K562 (cell line): ENCODE measurements at regions not wholly inside any gene's neighbourhood (a gene's known extent, or its start where the extent isn't known, plus 50 kb on each side); places are given as distances from the start of the nearest gene placed in this dataset.

Source experiments
- ATAC-seq: fragments of 200-7000 bp; cut with Tn5 transposase; 3 replicates; pipeline ENCODE4 v1.9.1; 2020; ENCODE audit warnings: moderate library complexity
- BruUV-seq: library from RNA; stranded (reverse); fragments of 400-500 nt; replicated peaks from 2 replicates; lab custom pipeline; 2021; lab: Mats Ljungman, UMichigan
- CTCF ChIA-PET: fragments of 300-600 bp; formaldehyde crosslinking; extraction: SDS; loops from one replicate; lab custom pipeline; 2021; ENCODE audit warnings: low intra/inter-chr PET ratio; lab: Yijun Ruan, JAX
- POLR2A ChIA-PET: fragments of 300-600, 350-650 bp; sonication (Branson Sonifier 250); formaldehyde crosslinking; extraction: SDS; loops from one replicate; lab custom pipeline; 2021; ENCODE audit warnings: antibody characterized with exemption, inconsistent platforms; lab: Yijun Ruan, JAX
- DNase-seq, 4 experiments: peaks; one replicate each; pipeline versions ENCODE4 v3.0.0 to v3.0.0-alpha.2; 2011 to 2018; ENCODE audit warnings: low spot score in 3 of 4, mixed read lengths in 3 of 4; ENCODE audit errors: extremely low read depth in 1 of 4
- FAIRE-seq: peaks from 2 replicates; lab custom pipeline; 2011; peaks lifted over from hg19 to GRCh38; lab: Jason Lieb, UNC
- H2AFZ ChIP-seq: 2 replicates; pipeline ENCODE4 v1.6.0; 2011; ENCODE audit warnings: low read depth, low read length, control low read depth, inconsistent platforms
- H3K27ac ChIP-seq: fragments of 200-600 bp; 3 replicates; pipeline ENCODE4 v1.8.0; 2011; ENCODE audit warnings: low read depth, mild to moderate bottlenecking, control low read depth, inconsistent platforms, low read length, moderate library complexity, mixed read lengths; ENCODE audit errors: extremely low read depth
- H3K27me3 ChIP-seq, 2 experiments: fragments of 300-600 bp in 1 of 2; 2 replicates in 1 of 2; 3 replicates in 1 of 2; pipeline versions ENCODE4 v1.6.0 to v1.8.0; 2011; ENCODE audit warnings: inconsistent platforms in 2 of 2, low read length in 2 of 2, mild to moderate bottlenecking in 1 of 2, mixed read lengths in 1 of 2, moderate library complexity in 1 of 2; ENCODE audit not compliant: control insufficient read depth in 2 of 2, insufficient read depth in 2 of 2
- H3K36me3 ChIP-seq: fragments of 300-600 bp; 3 replicates; pipeline ENCODE4 v1.8.0; 2011; ENCODE audit warnings: mild to moderate bottlenecking, low read length, inconsistent platforms; ENCODE audit not compliant: control insufficient read depth, insufficient read depth
- H3K4me1 ChIP-seq, 2 experiments: fragments of 200-600 bp in 1 of 2; replicated peaks in 1 of 2; 2 replicates in 1 of 2; 3 replicates in 1 of 2; pipeline versions ENCODE4 v1.5.1 to v1.8.0; 2011; ENCODE audit warnings: inconsistent platforms in 2 of 2, low read length in 2 of 2, mild to moderate bottlenecking in 1 of 2, mixed read lengths in 1 of 2, moderate library complexity in 1 of 2; ENCODE audit not compliant: control insufficient read depth in 2 of 2, insufficient read depth in 2 of 2
- H3K4me2 ChIP-seq: 2 replicates; pipeline ENCODE4 v1.6.1; 2011; ENCODE audit warnings: low read length, control low read depth, inconsistent platforms, mixed read lengths; ENCODE audit not compliant: insufficient read depth
- H3K4me3 ChIP-seq: fragments of 200-600 bp; sonication (generic), shearing (Covaris generic); 2 replicates; pipeline ENCODE4 v1.5.1; 2016; ENCODE audit warnings: control low read depth, inconsistent platforms
- H3K79me2 ChIP-seq: fragments of 200-600 bp; 3 replicates; pipeline ENCODE4 v1.8.0; 2011; ENCODE audit warnings: low read length, inconsistent platforms; ENCODE audit not compliant: control insufficient read depth, insufficient read depth
- H3K9ac ChIP-seq, 2 experiments: 2 replicates each; pipeline versions ENCODE4 v1.6.0 to v1.6.1; 2011; ENCODE audit warnings: low read depth in 2 of 2, low read length in 2 of 2, control low read depth in 1 of 2, inconsistent platforms in 1 of 2, mild to moderate bottlenecking in 1 of 2, mixed read lengths in 1 of 2; ENCODE audit not compliant: insufficient read depth in 1 of 2
- H3K9me1 ChIP-seq: one replicate; pipeline ENCODE4 v1.6.0; 2011; ENCODE audit warnings: inconsistent platforms, mild to moderate bottlenecking, low read length, moderate library complexity; ENCODE audit not compliant: control insufficient read depth, insufficient read depth
- H3K9me3 ChIP-seq: replicated peaks from 2 replicates; pipeline ENCODE4 v1.5.1; 2011; ENCODE audit warnings: low read depth, low read length, inconsistent platforms; ENCODE audit not compliant: control insufficient read depth, insufficient read depth
- H4K20me1 ChIP-seq: replicated peaks from 2 replicates; pipeline ENCODE4 v1.6.1; 2011; ENCODE audit warnings: low read length, inconsistent platforms, mixed read lengths; ENCODE audit not compliant: control insufficient read depth, insufficient read depth
- BCLAF1 ChIP-seq, 2 experiments: fragments of 450-650 bp in 1 of 2; IDR thresholded peaks; 2 replicates each; pipeline ENCODE4 v1.6.1; 2011 to 2017; ENCODE audit warnings: low read depth in 2 of 2, antibody characterized with exemption in 1 of 2, borderline replicate concordance in 1 of 2, low read length in 1 of 2, mild to moderate bottlenecking in 1 of 2, mixed read lengths in 1 of 2; ENCODE audit not compliant: control insufficient read depth in 1 of 2
- CBFA2T2 ChIP-seq: fragments of 450-650 bp; conservative IDR thresholded peaks from 2 replicates; pipeline ENCODE4 v1.6.1; 2017; ENCODE audit warnings: mild to moderate bottlenecking
- CHD2 ChIP-seq: IDR thresholded peaks from 2 replicates; pipeline ENCODE4 v1.6.1; 2011; ENCODE audit warnings: low read depth, low read length
- CREM ChIP-seq: IDR thresholded peaks from 2 replicates; pipeline ENCODE4 v1.6.1; 2014; ENCODE audit warnings: antibody characterized with exemption, low read depth
- CTCF ChIP-seq, 3 experiments: IDR thresholded peaks in 2 of 3; conservative IDR thresholded peaks in 1 of 3; 2 replicates each; pipeline ENCODE4 v1.5.1; 2011 to 2012; ENCODE audit warnings: low read length in 3 of 3, mild to moderate bottlenecking in 3 of 3, control low read depth in 2 of 3, improper control_type of control experiment in 1 of 3, inconsistent platforms in 1 of 3, low read depth in 1 of 3, mixed read lengths in 1 of 3, moderate library complexity in 1 of 3; ENCODE audit not compliant: insufficient read depth in 2 of 3
- HDGF ChIP-seq: fragments of 450-650 bp; IDR thresholded peaks from 2 replicates; pipeline ENCODE4 v1.6.1; 2016
- MTA2 ChIP-seq: fragments of 450-650 bp; IDR thresholded peaks from 2 replicates; pipeline ENCODE4 v1.6.1; 2016; ENCODE audit warnings: low read depth
- NELFE ChIP-seq: IDR thresholded peaks from 2 replicates; pipeline ENCODE4 v1.6.1; 2011; ENCODE audit warnings: mild to moderate bottlenecking; ENCODE audit not compliant: insufficient read depth, insufficient read length
- POLR2AphosphoS5 ChIP-seq: IDR thresholded peaks from 2 replicates; pipeline ENCODE4 v1.6.1; 2011; ENCODE audit warnings: mild to moderate bottlenecking, low read depth, low read length, moderate library complexity; ENCODE audit not compliant: control insufficient read depth, insufficient read depth
- SMC3 ChIP-seq: conservative IDR thresholded peaks from 2 replicates; pipeline ENCODE4 v1.6.1; 2011; ENCODE audit warnings: low read depth, low read length, improper control_type of control experiment; ENCODE audit not compliant: insufficient read depth
- TCFL5 ChIP-seq: fragments of 250-450 bp; sonication (Bioruptor Pico); conservative IDR thresholded peaks from 2 replicates; pipeline ENCODE4 v1.6.1; 2021; ENCODE audit warnings: mild to moderate bottlenecking, moderate library complexity, matching md5 sums
- TFE3 ChIP-seq: fragments of 450-650 bp; formaldehyde crosslinking; IDR thresholded peaks from 2 replicates; pipeline ENCODE4 v1.4.0; 2020; ENCODE audit warnings: mild to moderate bottlenecking, mixed read lengths
- ZNF224 ChIP-seq: sonication (generic); formaldehyde crosslinking; IDR thresholded peaks from 2 replicates; pipeline ENCODE4 v1.8.0; 2022; ENCODE audit warnings: mild to moderate bottlenecking, missing genetic modification reagents
- WGBS: fragments of 100-300 bp; shearing (Covaris generic); methylation state at CpG from one replicate; pipeline ENCODE4 v1.1.6; 2016; ENCODE audit warnings: low coverage, mixed read lengths; ENCODE audit not compliant: insufficient coverage; ENCODE audit errors: missing lambda C conversion rate; 5-methylcytosine and 5-hydroxymethylcytosine counted together
- in situ Hi-C: fragments of 300-500 bp; cut with MboI; formaldehyde crosslinking; loops from 4 replicates; pipeline ENCODE4 v1.15.0; 2018; ENCODE audit warnings: inconsistent platforms, mixed read lengths
- intact Hi-C: fragments of 100-400 bp; cut with micrococcal nuclease; formaldehyde crosslinking; loops from 2 replicates; pipeline ENCODE4 v1.14.2; 2022

- no peak for TF ChIP-seq POLR2AphosphoS5
- TF ChIP-seq MTA2 = no peak
Measured at GRCh38 chr4:164357957-164358356, 396.0 kb upstream of the SMIM31 start (continued).

GRCh38 chr4:164358400-164358799 is 395.5 kb upstream of the SMIM31 start:
- BruUV-seq = no TSS peak
- ChIA-PET CTCF (no interaction called here), POLR2A (no interaction called here)
- Histone ChIP-seq H3K27ac (no peak overlapping the region), H3K4me2 (no peak overlapping the region), H3K79me2 (no peaks in the 10 kb centered on the region), H3K9me1 (no peaks in the 10 kb centered on the region), H4K20me1 (no peaks in the 10 kb centered on the region), H3K4me1 (no peaks in the 10 kb centered on the region), H3K9ac (no peak overlapping the region), H3K36me3 (no peaks in the 10 kb centered on the region), H3K27me3 (no peaks in the 10 kb centered on the region), H3K4me3 (no peak overlapping the region), H2AFZ (no peak overlapping the region), H3K9me3 (no peaks in the 10 kb centered on the region)
- ATAC-seq = no peak
- WGBS = 22% methylated on average over 1 of the region's 1 CpG
- no peak for TF ChIP-seq TCFL5 (CRISPR knock-in tag)
- TF ChIP-seq CHD2 = no peak
- no peak for TF ChIP-seq SMC3
- no peak for TF ChIP-seq CREM
- TF ChIP-seq BCLAF1 (IDR thresholded peaks at IDR 0.05; ENCODE audit: borderline replicate concordance in 1 of 2, control insufficient read depth in 1 of 2, low read depth in 2 of 2, low read length in 1 of 2) = no peak
- TF ChIP-seq CTCF (IDR thresholded peaks at IDR 0.05 in 2 of 3, conservative IDR thresholded peaks at IDR 0.05 in 1 of 3; ENCODE audit: insufficient read depth in 2 of 3, low read depth in 1 of 3, low read length in 3 of 3) = no peak
- no peak for TF ChIP-seq HDGF
- no peak for TF ChIP-seq CBFA2T2
- TF ChIP-seq ZNF224 (CRISPR knock-in tag) = no peak
- no peak for TF ChIP-seq NELFE
- no peak for TF ChIP-seq TFE3 (CRISPR knock-in tag)
- no peak for DNase-seq
- intact Hi-C loops = no loop called here
- no peak for FAIRE-seq
- in situ Hi-C loops = no loop called here
